ENCODE measurements at regions not wholly inside any gene's neighbourhood (a gene's known extent, or its start where the extent isn't known, plus 50 kb on each side); places are given as distances from the start of the nearest gene placed in this dataset.

DNA sequence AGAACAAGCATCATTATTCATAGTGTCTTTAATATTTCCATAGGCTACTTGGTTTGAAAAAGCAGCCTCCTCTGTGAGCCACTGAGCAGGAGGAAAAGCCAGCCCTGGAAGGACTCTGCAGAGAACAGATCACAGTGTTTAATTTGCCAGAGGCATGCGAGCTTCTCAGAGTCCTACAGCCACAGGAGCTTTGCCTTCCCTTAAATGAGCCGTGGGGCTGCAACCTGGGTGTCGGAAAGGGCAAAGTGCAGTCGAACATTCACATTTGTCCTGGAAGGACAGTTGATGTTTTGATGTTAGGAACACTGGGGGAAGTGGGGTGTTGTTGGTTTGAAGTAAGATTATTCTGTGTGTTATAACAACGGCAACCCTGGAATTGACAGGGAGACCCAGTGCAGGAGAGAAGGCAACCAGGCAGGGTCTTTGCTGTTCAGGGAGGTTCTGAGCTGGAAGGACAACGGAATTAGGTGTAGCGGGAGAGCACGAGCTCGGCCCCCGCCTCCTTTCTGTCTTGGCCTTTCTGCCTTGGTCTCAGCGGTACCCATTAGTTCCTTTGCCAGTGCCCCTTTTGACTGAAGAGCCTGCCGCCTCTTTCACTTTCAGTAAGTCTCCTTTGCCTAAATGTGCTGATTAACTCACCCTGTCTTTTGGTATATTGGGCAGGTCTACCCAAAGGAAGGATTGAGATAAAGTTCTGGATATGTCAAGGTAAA, 192.3 kb upstream of the PITRM1 start:
- no peak for TF ChIP-seq POLR2AphosphoS5 (IDR thresholded peaks at IDR 0.05; ENCODE audit: borderline replicate concordance, low read depth, low read length)
- no peak for TF ChIP-seq EZH2 (IDR thresholded peaks at IDR 0.05)
- TF ChIP-seq FOXP2 (optimal IDR thresholded peaks at IDR 0.05; ENCODE audit: control extremely low read depth, extremely low read length, insufficient read depth), result no peak
